SK-N-SH treated with all-trans-retinoic acid at 6 μM for 48 hours (cell line): ENCODE measurements at regions not wholly inside any gene's neighbourhood (a gene's known extent, or its start where the extent isn't known, plus 50 kb on each side); places are given as distances from the start of the nearest gene placed in this dataset.

ENCODE experiments used
- ATAC-seq: fragments of 200-7000 bp; cut with Tn5 transposase; 3 replicates; pipeline ENCODE4 v1.9.1; 2020; ENCODE audit warnings: mild to moderate bottlenecking, moderate library complexity
- BACH2 ChIP-seq: fragments of 250-450 bp; sonication (Bioruptor Pico); IDR thresholded peaks from 2 replicates; pipeline ENCODE4 v1.9.0; 2021; ENCODE audit warnings: mild to moderate bottlenecking, borderline replicate concordance
- CSDC2 ChIP-seq: fragments of 250-450 bp; sonication (Bioruptor Pico); IDR thresholded peaks from 2 replicates; pipeline ENCODE4 v1.5.0; 2020; ENCODE audit warnings: mild to moderate bottlenecking, moderate library complexity
- CSRNP3 ChIP-seq: fragments of 250-450 bp; sonication (Bioruptor Pico); IDR thresholded peaks from 2 replicates; pipeline ENCODE4 v1.5.1; 2021; ENCODE audit warnings: mild to moderate bottlenecking, moderate library complexity
- ESRRG ChIP-seq: fragments of 250-450 bp; sonication (Bioruptor Pico); IDR thresholded peaks from 2 replicates; pipeline ENCODE4 v1.6.1; 2021; ENCODE audit warnings: mild to moderate bottlenecking
- GLIS3 ChIP-seq: fragments of 250-450 bp; sonication (Bioruptor Pico); IDR thresholded peaks from 2 replicates; pipeline ENCODE4 v1.5.0; 2020; ENCODE audit warnings: mild to moderate bottlenecking, moderate library complexity
- ISL1 ChIP-seq: fragments of 250-450 bp; sonication (Bioruptor Pico); IDR thresholded peaks from 2 replicates; pipeline ENCODE4 v2.1.2; 2022; ENCODE audit warnings: mild to moderate bottlenecking, moderate library complexity
- POU6F1 ChIP-seq: fragments of 250-450 bp; sonication (Bioruptor Pico); IDR thresholded peaks from 2 replicates; pipeline ENCODE4 v1.8.0; 2021; ENCODE audit warnings: low read depth, mild to moderate bottlenecking, moderate library complexity, borderline replicate concordance
- PPARA ChIP-seq: fragments of 250-450 bp; sonication (Bioruptor Pico); IDR thresholded peaks from 2 replicates; pipeline ENCODE4 v1.5.0; 2020; ENCODE audit warnings: mild to moderate bottlenecking, borderline replicate concordance
- RARB ChIP-seq: fragments of 250-450 bp; sonication (Bioruptor Pico); IDR thresholded peaks from 2 replicates; pipeline ENCODE4 v1.8.0; 2021; ENCODE audit warnings: mild to moderate bottlenecking, moderate library complexity
- SNAI2 ChIP-seq: fragments of 250-450 bp; sonication (Bioruptor Pico); IDR thresholded peaks from 2 replicates; pipeline ENCODE4 v1.5.0; 2020; ENCODE audit warnings: mild to moderate bottlenecking, moderate library complexity
- TCF4 ChIP-seq: fragments of 250-450 bp; sonication (Bioruptor Pico); IDR thresholded peaks from 2 replicates; pipeline ENCODE4 v1.8.0; 2021; ENCODE audit warnings: mild to moderate bottlenecking, moderate library complexity, borderline replicate concordance
- TOX ChIP-seq: fragments of 250-450 bp; sonication (Bioruptor Pico); IDR thresholded peaks from 2 replicates; pipeline ENCODE4 v1.8.0; 2021; ENCODE audit warnings: mild to moderate bottlenecking, moderate library complexity, borderline replicate concordance
- ZC3H10 ChIP-seq: fragments of 250-450 bp; sonication (Bioruptor Pico); IDR thresholded peaks from 2 replicates; pipeline ENCODE4 v1.5.1; 2021; ENCODE audit warnings: mild to moderate bottlenecking, moderate library complexity
- ZFP3 ChIP-seq: fragments of 250-450 bp; sonication (Bioruptor Pico); IDR thresholded peaks from 2 replicates; pipeline ENCODE4 v1.5.0; 2020; ENCODE audit warnings: mild to moderate bottlenecking, moderate library complexity
- ZNF565 ChIP-seq: fragments of 450-650 bp; formaldehyde crosslinking; conservative IDR thresholded peaks from 2 replicates; pipeline ENCODE4 v1.5.0; 2020; ENCODE audit warnings: low read depth, mild to moderate bottlenecking, moderate library complexity
- ZNF70 ChIP-seq: fragments of 450-650 bp; formaldehyde crosslinking; IDR thresholded peaks from 2 replicates; pipeline ENCODE4 v1.5.0; 2020; ENCODE audit warnings: mild to moderate bottlenecking, moderate library complexity
- TF ChIP-seq, protein P1 (sequence below): fragments of 250-450 bp; sonication (Bioruptor Pico); IDR thresholded peaks from 2 replicates; pipeline ENCODE4 v1.5.0; 2020; ENCODE audit warnings: mild to moderate bottlenecking, moderate library complexity
- TF ChIP-seq, protein P2 (sequence below): fragments of 250-450 bp; sonication (Bioruptor Pico); IDR thresholded peaks from 2 replicates; pipeline ENCODE4 v1.5.1; 2020; ENCODE audit warnings: low read depth, mild to moderate bottlenecking, moderate library complexity
- TF ChIP-seq, protein P3 (sequence below): fragments of 250-450 bp; sonication (Bioruptor Pico); IDR thresholded peaks from 2 replicates; pipeline ENCODE4 v1.8.0; 2020; ENCODE audit warnings: mild to moderate bottlenecking, moderate library complexity, borderline replicate concordance

- TF ChIP-seq, protein P1, sequence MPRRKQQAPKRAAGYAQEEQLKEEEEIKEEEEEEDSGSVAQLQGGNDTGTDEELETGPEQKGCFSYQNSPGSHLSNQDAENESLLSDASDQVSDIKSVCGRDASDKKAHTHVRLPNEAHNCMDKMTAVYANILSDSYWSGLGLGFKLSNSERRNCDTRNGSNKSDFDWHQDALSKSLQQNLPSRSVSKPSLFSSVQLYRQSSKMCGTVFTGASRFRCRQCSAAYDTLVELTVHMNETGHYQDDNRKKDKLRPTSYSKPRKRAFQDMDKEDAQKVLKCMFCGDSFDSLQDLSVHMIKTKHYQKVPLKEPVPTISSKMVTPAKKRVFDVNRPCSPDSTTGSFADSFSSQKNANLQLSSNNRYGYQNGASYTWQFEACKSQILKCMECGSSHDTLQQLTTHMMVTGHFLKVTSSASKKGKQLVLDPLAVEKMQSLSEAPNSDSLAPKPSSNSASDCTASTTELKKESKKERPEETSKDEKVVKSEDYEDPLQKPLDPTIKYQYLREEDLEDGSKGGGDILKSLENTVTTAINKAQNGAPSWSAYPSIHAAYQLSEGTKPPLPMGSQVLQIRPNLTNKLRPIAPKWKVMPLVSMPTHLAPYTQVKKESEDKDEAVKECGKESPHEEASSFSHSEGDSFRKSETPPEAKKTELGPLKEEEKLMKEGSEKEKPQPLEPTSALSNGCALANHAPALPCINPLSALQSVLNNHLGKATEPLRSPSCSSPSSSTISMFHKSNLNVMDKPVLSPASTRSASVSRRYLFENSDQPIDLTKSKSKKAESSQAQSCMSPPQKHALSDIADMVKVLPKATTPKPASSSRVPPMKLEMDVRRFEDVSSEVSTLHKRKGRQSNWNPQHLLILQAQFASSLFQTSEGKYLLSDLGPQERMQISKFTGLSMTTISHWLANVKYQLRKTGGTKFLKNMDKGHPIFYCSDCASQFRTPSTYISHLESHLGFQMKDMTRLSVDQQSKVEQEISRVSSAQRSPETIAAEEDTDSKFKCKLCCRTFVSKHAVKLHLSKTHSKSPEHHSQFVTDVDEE (CRISPR knock-in tag) = no peak
- TF ChIP-seq ISL1 (CRISPR knock-in tag) (no peak), BACH2 (CRISPR knock-in tag) (no peak), CSRNP3 (CRISPR knock-in tag) (no peak)
These were observed 298.4 kb upstream of the MOCS1 start (continued) for GRCh38 chr6:40232698-40233097.

- ATAC-seq = no peak
- TF ChIP-seq ISL1 (CRISPR knock-in tag) = no peak
These were observed 293.5 kb upstream of the MOCS1 start for GRCh38 chr6:40227735-40228134.

- ATAC-seq = no peak
- TF ChIP-seq RARB (CRISPR knock-in tag) = no peak
- TF ChIP-seq CSRNP3 (CRISPR knock-in tag) = no peak
- TF ChIP-seq, protein P2, sequence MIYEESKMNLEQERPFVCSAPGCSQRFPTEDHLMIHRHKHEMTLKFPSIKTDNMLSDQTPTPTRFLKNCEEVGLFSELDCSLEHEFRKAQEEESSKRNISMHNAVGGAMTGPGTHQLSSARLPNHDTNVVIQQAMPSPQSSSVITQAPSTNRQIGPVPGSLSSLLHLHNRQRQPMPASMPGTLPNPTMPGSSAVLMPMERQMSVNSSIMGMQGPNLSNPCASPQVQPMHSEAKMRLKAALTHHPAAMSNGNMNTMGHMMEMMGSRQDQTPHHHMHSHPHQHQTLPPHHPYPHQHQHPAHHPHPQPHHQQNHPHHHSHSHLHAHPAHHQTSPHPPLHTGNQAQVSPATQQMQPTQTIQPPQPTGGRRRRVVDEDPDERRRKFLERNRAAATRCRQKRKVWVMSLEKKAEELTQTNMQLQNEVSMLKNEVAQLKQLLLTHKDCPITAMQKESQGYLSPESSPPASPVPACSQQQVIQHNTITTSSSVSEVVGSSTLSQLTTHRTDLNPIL = no peak
- no peak for TF ChIP-seq BACH2 (CRISPR knock-in tag)
- no peak for TF ChIP-seq POU6F1 (CRISPR knock-in tag)
- TF ChIP-seq TOX (CRISPR knock-in tag) = no peak
- no peak for TF ChIP-seq SNAI2 (CRISPR knock-in tag)
- no peak for TF ChIP-seq ZC3H10 (CRISPR knock-in tag)
- TF ChIP-seq, protein P3, sequence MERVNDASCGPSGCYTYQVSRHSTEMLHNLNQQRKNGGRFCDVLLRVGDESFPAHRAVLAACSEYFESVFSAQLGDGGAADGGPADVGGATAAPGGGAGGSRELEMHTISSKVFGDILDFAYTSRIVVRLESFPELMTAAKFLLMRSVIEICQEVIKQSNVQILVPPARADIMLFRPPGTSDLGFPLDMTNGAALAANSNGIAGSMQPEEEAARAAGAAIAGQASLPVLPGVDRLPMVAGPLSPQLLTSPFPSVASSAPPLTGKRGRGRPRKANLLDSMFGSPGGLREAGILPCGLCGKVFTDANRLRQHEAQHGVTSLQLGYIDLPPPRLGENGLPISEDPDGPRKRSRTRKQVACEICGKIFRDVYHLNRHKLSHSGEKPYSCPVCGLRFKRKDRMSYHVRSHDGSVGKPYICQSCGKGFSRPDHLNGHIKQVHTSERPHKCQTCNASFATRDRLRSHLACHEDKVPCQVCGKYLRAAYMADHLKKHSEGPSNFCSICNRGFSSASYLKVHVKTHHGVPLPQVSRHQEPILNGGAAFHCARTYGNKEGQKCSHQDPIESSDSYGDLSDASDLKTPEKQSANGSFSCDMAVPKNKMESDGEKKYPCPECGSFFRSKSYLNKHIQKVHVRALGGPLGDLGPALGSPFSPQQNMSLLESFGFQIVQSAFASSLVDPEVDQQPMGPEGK (CRISPR knock-in tag) = no peak
- TF ChIP-seq GLIS3 (CRISPR knock-in tag) = no peak
- TF ChIP-seq PPARA = no peak
- TF ChIP-seq, protein P1 (CRISPR knock-in tag) = no peak
- no peak for TF ChIP-seq ZFP3 (CRISPR knock-in tag)
- no peak for TF ChIP-seq ESRRG (CRISPR knock-in tag)
- no peak for TF ChIP-seq ZNF565
- TF ChIP-seq ISL1 (CRISPR knock-in tag) = no peak
- TF ChIP-seq CSDC2 = no peak
- no peak for TF ChIP-seq ZNF70
- TF ChIP-seq TCF4 (CRISPR knock-in tag) = no peak
These were observed 288.1 kb upstream of the MOCS1 start for GRCh38 chr6:40222354-40222753.
